MG63 (cell line): ENCODE measurements at regions not wholly inside any gene's neighbourhood (a gene's known extent, or its start where the extent isn't known, plus 50 kb on each side); places are given as distances from the start of the nearest gene placed in this dataset.
A peak's percentile ranks its signal among the peaks of the same experiment; 100 is the strongest.

Experiments
- DNase-seq: peaks from one replicate; pipeline ENCODE4 v3.0.0-alpha.2; 2020
- H3K27me3 ChIP-seq: fragments of 250-450 bp; sonication (Bioruptor Pico); 2 replicates; pipeline ENCODE4 v1.5.1; 2020; ENCODE audit warnings: mild to moderate bottlenecking, moderate library complexity
- H3K36me3 ChIP-seq: fragments of 250-450 bp; sonication (Bioruptor Pico); 2 replicates; pipeline ENCODE4 v1.5.1; 2020; ENCODE audit warnings: mild to moderate bottlenecking, moderate library complexity
- H3K4me3 ChIP-seq: fragments of 250-450 bp; sonication (Bioruptor Pico); 2 replicates; pipeline ENCODE4 v1.5.1; 2020; ENCODE audit warnings: mild to moderate bottlenecking, moderate library complexity
- H3K9me3 ChIP-seq: fragments of 250-450 bp; sonication (Bioruptor Pico); 2 replicates; pipeline ENCODE4 v1.5.1; 2020; ENCODE audit warnings: mild to moderate bottlenecking, moderate library complexity

GRCh38 chr3:135757421-135757820, 208.1 kb upstream of the PPP2R3A start:
- no peak overlapping the region for H3K4me3 ChIP-seq
- DNase-seq: no peak
- no peaks in the 10 kb centered on the region; the same call in 1 of the 2 replicates for H3K27me3 ChIP-seq

GRCh38 chr3:135758961-135759360, 206.6 kb upstream of the PPP2R3A start:
- H3K9me3 ChIP-seq: no peaks in the 10 kb centered on the region
- DNase-seq: no peak
- no peaks in the 10 kb centered on the region for H3K36me3 ChIP-seq
- no peaks in the 10 kb centered on the region; the same call in 1 of the 2 replicates for H3K27me3 ChIP-seq
- no peak overlapping the region for H3K4me3 ChIP-seq

More at GRCh38 chr3:135757421-135757820, 208.1 kb upstream of the PPP2R3A start:
- Histone ChIP-seq H3K9me3 (no peaks in the 10 kb centered on the region), H3K36me3 (no peaks in the 10 kb centered on the region)

GRCh38 chr3:135759651-135760050, 205.9 kb upstream of the PPP2R3A start:
- Histone ChIP-seq H3K4me3 (no peak overlapping the region), H3K27me3 (no peaks in the 10 kb centered on the region), H3K9me3 (no peaks in the 10 kb centered on the region), H3K36me3 (no peaks in the 10 kb centered on the region)
- DNase-seq: no peak

- no peak for DNase-seq
Measured at GRCh38 chr3:135760581-135760980, 204.9 kb upstream of the PPP2R3A start.

GRCh38 chr3:135762188-135762856, 203.2 kb upstream of the PPP2R3A start:
- no peaks in the 10 kb centered on the region for H3K9me3 ChIP-seq
- H3K4me3 ChIP-seq: no peak overlapping the region
- no peaks in the 10 kb centered on the region for H3K36me3 ChIP-seq
- H3K27me3 ChIP-seq: no peaks in the 10 kb centered on the region
- DNase-seq: no peak

More at GRCh38 chr3:135760581-135760980, 204.9 kb upstream of the PPP2R3A start:
- H3K36me3 ChIP-seq: no peaks in the 10 kb centered on the region
- H3K27me3 ChIP-seq: no peaks in the 10 kb centered on the region
- H3K4me3 ChIP-seq: no peak overlapping the region
- H3K9me3 ChIP-seq: no peaks in the 10 kb centered on the region

GRCh38 chr3:135766115-135766514, 199.4 kb upstream of the PPP2R3A start:
- H3K4me3 ChIP-seq: no peak overlapping the region
- no peaks in the 10 kb centered on the region for H3K27me3 ChIP-seq
- no peak for DNase-seq
- H3K9me3 ChIP-seq: no peaks in the 10 kb centered on the region
- no peaks in the 10 kb centered on the region for H3K36me3 ChIP-seq

- H3K36me3 ChIP-seq: no peaks in the 10 kb centered on the region
Measured at GRCh38 chr3:135771760-135772159, 193.8 kb upstream of the PPP2R3A start.

GRCh38 chr3:135779024-135779423, 186.5 kb upstream of the PPP2R3A start:
- DNase-seq: no peak
- no peaks in the 10 kb centered on the region for H3K27me3 ChIP-seq
- no peaks in the 10 kb centered on the region for H3K36me3 ChIP-seq
- no peak overlapping the region for H3K4me3 ChIP-seq
- no peaks in the 10 kb centered on the region for H3K9me3 ChIP-seq

More at GRCh38 chr3:135771760-135772159, 193.8 kb upstream of the PPP2R3A start:
- H3K4me3 ChIP-seq: no peak overlapping the region
- no peaks in the 10 kb centered on the region for H3K27me3 ChIP-seq
- H3K9me3 ChIP-seq: no peaks in the 10 kb centered on the region
- DNase-seq: no peak

- H3K36me3 ChIP-seq: no peaks in the 10 kb centered on the region
- DNase-seq: peak; percentile 6
- H3K27me3 ChIP-seq: no peaks in the 10 kb centered on the region
- H3K9me3 ChIP-seq: no peaks in the 10 kb centered on the region
- no peak overlapping the region for H3K4me3 ChIP-seq
Measured at GRCh38 chr3:135779590-135780235, 185.8 kb upstream of the PPP2R3A start.

GRCh38 chr3:135781026-135781815, 184.3 kb upstream of the PPP2R3A start:
- H3K4me3 ChIP-seq: no peak overlapping the region
- H3K36me3 ChIP-seq: no peaks in the 10 kb centered on the region
- H3K9me3 ChIP-seq: no peaks in the 10 kb centered on the region
- H3K27me3 ChIP-seq: no peaks in the 10 kb centered on the region
- no peak for DNase-seq

- no peaks in the 10 kb centered on the region for H3K9me3 ChIP-seq
- DNase-seq: no peak
- no peaks in the 10 kb centered on the region for H3K36me3 ChIP-seq
- no peaks in the 10 kb centered on the region for H3K27me3 ChIP-seq
- H3K4me3 ChIP-seq: no peak overlapping the region
Measured at GRCh38 chr3:135784557-135784956, 181.0 kb upstream of the PPP2R3A start.

GRCh38 chr3:135788146-135788545, 177.4 kb upstream of the PPP2R3A start:
- H3K36me3 ChIP-seq: no peaks in the 10 kb centered on the region
- H3K27me3 ChIP-seq: 0 out of 2 replicates have a peak, but pooled peaks cover 3% of the 10 kb centered on the region
- DNase-seq: no peak

GRCh38 chr3:135788978-135789377, 176.6 kb upstream of the PPP2R3A start:
- Histone ChIP-seq H3K4me3 (no peak overlapping the region), H3K9me3 (no peaks in the 10 kb centered on the region), H3K27me3 (0 out of 2 replicates have a peak, but pooled peaks cover 3% of the 10 kb centered on the region), H3K36me3 (no peaks in the 10 kb centered on the region)
- no peak for DNase-seq

More at GRCh38 chr3:135788146-135788545, 177.4 kb upstream of the PPP2R3A start:
- Histone ChIP-seq H3K9me3 (no peaks in the 10 kb centered on the region), H3K4me3 (no peak overlapping the region)

GRCh38 chr3:135792174-135792573, 173.4 kb upstream of the PPP2R3A start:
- Histone ChIP-seq H3K27me3 (peaks cover 3% of the 10 kb centered on the region; the same call in 1 of the 2 replicates), H3K4me3 (no peak overlapping the region), H3K9me3 (no peaks in the 10 kb centered on the region), H3K36me3 (no peaks in the 10 kb centered on the region)
- DNase-seq: no peak

- H3K27me3 ChIP-seq: peaks cover 3% of the 10 kb centered on the region; the same call in 1 of the 2 replicates
- H3K9me3 ChIP-seq: no peaks in the 10 kb centered on the region
- no peak overlapping the region for H3K4me3 ChIP-seq
- H3K36me3 ChIP-seq: no peaks in the 10 kb centered on the region
- no peak for DNase-seq
Measured at GRCh38 chr3:135792858-135793475, 172.6 kb upstream of the PPP2R3A start.

- H3K4me3 ChIP-seq: no peak overlapping the region
- no peaks in the 10 kb centered on the region for H3K36me3 ChIP-seq
- H3K9me3 ChIP-seq: no peaks in the 10 kb centered on the region
- no peaks in the 10 kb centered on the region; the same call in 1 of the 2 replicates for H3K27me3 ChIP-seq
- DNase-seq: no peak
Measured at GRCh38 chr3:135800071-135800549, 165.4 kb upstream of the PPP2R3A start.
